GM12878 (cell line): ENCODE measurements at regions not wholly inside any gene's neighbourhood (a gene's known extent, or its start where the extent isn't known, plus 50 kb on each side); places are given as distances from the start of the nearest gene placed in this dataset.

Source experiments
- ATAC-seq: fragments of 200-7000 bp; cut with Tn5 transposase; 3 replicates; pipeline ENCODE4 v1.9.1; 2020; ENCODE audit warnings: mild to moderate bottlenecking, moderate library complexity
- BruUV-seq: library from RNA; stranded (reverse); fragments of 400-500 nt; replicated peaks from 2 replicates; lab custom pipeline; 2021; lab: Mats Ljungman, UMichigan
- CTCF ChIA-PET: fragments of 300-600 bp; sonication (Branson Sonifier 250); formaldehyde crosslinking; extraction: SDS; loops from one replicate; lab custom pipeline; 2021; ENCODE audit warnings: inconsistent platforms; lab: Yijun Ruan, JAX
- POLR2A ChIA-PET: fragments of 350-600 bp; formaldehyde crosslinking; extraction: SDS; loops from one replicate; lab custom pipeline; 2021; ENCODE audit warnings: inconsistent platforms; lab: Charles Lee
- RAD21 ChIA-PET: fragments of 300-600 bp; sonication (Branson Sonifier 250); formaldehyde crosslinking; loops from one replicate; lab custom pipeline; 2023; ENCODE audit warnings: antibody characterized with exemption; ENCODE audit not compliant: unreplicated experiment; lab: Charles Lee
- SMC1A ChIA-PET: fragments of 300-600 bp; sonication (Branson Sonifier 250); formaldehyde crosslinking; loops from one replicate; lab custom pipeline; 2023; ENCODE audit not compliant: unreplicated experiment, uncharacterized antibody; lab: Charles Lee
- DNase-seq: peaks from one replicate; pipeline ENCODE4 v3.0.0-alpha.2; 2011; ENCODE audit warnings: low read depth, low spot score
- FAIRE-seq: peaks from 3 replicates; lab custom pipeline; 2011; peaks lifted over from hg19 to GRCh38; lab: Jason Lieb, UNC
- H2AFZ ChIP-seq: 2 replicates; pipeline ENCODE4 v1.6.0; 2011; ENCODE audit warnings: low read depth, low read length, control low read depth; ENCODE audit not compliant: control insufficient read depth
- H3K27ac ChIP-seq: 2 replicates; pipeline ENCODE4 v1.5.1; 2011; ENCODE audit warnings: control low read depth; ENCODE audit not compliant: control insufficient read depth, insufficient read depth
- H3K27me3 ChIP-seq, 2 experiments: replicated peaks in 1 of 2; 2 replicates each; pipeline versions ENCODE4 v1.6.0 to v1.6.1; 2011; ENCODE audit warnings: low read length in 1 of 2; ENCODE audit not compliant: control insufficient read depth in 2 of 2, insufficient read depth in 2 of 2
- H3K36me3 ChIP-seq, 2 experiments: 2 replicates each; pipeline ENCODE4 v1.5.1; 2011; ENCODE audit warnings: low read length in 1 of 2; ENCODE audit not compliant: control insufficient read depth in 2 of 2, insufficient read depth in 2 of 2
- H3K4me1 ChIP-seq: 2 replicates; pipeline ENCODE4 v1.6.1; 2011; ENCODE audit warnings: mild to moderate bottlenecking, low read length, moderate library complexity, mixed read lengths; ENCODE audit not compliant: control insufficient read depth, insufficient read depth
- H3K4me2 ChIP-seq: 2 replicates; pipeline ENCODE4 v1.6.0; 2011; ENCODE audit warnings: control low read depth; ENCODE audit not compliant: control insufficient read depth, insufficient read depth
- H3K4me3 ChIP-seq: fragments of 200-600 bp; sonication (generic); 2 replicates; pipeline ENCODE4 v1.5.1; 2016
- H3K79me2 ChIP-seq: 2 replicates; pipeline ENCODE4 v1.6.0; 2011; ENCODE audit warnings: low read length; ENCODE audit not compliant: control insufficient read depth, insufficient read depth
- H3K9ac ChIP-seq: 2 replicates; pipeline ENCODE4 v1.8.0; 2011; ENCODE audit warnings: low read length, control low read depth, mixed read lengths; ENCODE audit not compliant: control insufficient read depth, insufficient read depth
- H3K9me3 ChIP-seq: replicated peaks from 3 replicates; pipeline ENCODE4 v1.5.1; 2011; ENCODE audit warnings: mild to moderate bottlenecking, low read length; ENCODE audit not compliant: control insufficient read depth, insufficient read depth
- H4K20me1 ChIP-seq: 2 replicates; pipeline ENCODE4 v1.6.0; 2011; ENCODE audit not compliant: control insufficient read depth, insufficient read depth
- BCL11A ChIP-seq: IDR thresholded peaks from 2 replicates; pipeline ENCODE4 v1.6.1; 2011; ENCODE audit warnings: low read depth, low read length
- EGR1 ChIP-seq, 2 experiments: IDR thresholded peaks; 1 replicate in 1 of 2; 2 replicates in 1 of 2; pipeline ENCODE4 v1.6.1; 2011 to 2012; ENCODE audit warnings: low read depth in 2 of 2, low read length in 2 of 2, borderline replicate concordance in 1 of 2, mild to moderate bottlenecking in 1 of 2, moderate library complexity in 1 of 2
- EZH2 ChIP-seq: IDR thresholded peaks from 2 replicates; pipeline ENCODE4 v1.6.1; 2012; ENCODE audit warnings: low read depth, mild to moderate bottlenecking, control low read depth, inconsistent platforms, low read length, borderline replicate concordance; ENCODE audit not compliant: control insufficient read depth
- GABPA ChIP-seq: IDR thresholded peaks from 2 replicates; pipeline ENCODE4 v1.6.1; 2014; ENCODE audit warnings: antibody characterized with exemption, low read depth, mild to moderate bottlenecking, inconsistent platforms
- MLLT1 ChIP-seq: fragments of 450-650 bp; IDR thresholded peaks from 2 replicates; pipeline ENCODE4 v1.6.1; 2016; ENCODE audit warnings: mild to moderate bottlenecking
- NFYA ChIP-seq: IDR thresholded peaks from 2 replicates; pipeline ENCODE4 v1.6.1; 2011; ENCODE audit warnings: low read depth, mild to moderate bottlenecking, low read length, improper control_type of control experiment, borderline replicate concordance
- POLR2A ChIP-seq: IDR thresholded peaks from 2 replicates; pipeline ENCODE4 v1.6.1; 2011; ENCODE audit warnings: low read depth, mild to moderate bottlenecking, low read length
- RCOR1 ChIP-seq: conservative IDR thresholded peaks from 2 replicates; pipeline ENCODE4 v1.6.1; 2012; ENCODE audit warnings: low read depth, low read length, improper control_type of control experiment
- RELA ChIP-seq: fragments of 450-650 bp; IDR thresholded peaks from 2 replicates; pipeline ENCODE4 v1.8.0; 2014; ENCODE audit warnings: borderline replicate concordance; ENCODE audit not compliant: partially characterized antibody
- SIN3A ChIP-seq: IDR thresholded peaks from 2 replicates; pipeline ENCODE4 v1.6.1; 2012; ENCODE audit warnings: low read depth, low read length, improper control_type of control experiment
- SKIL ChIP-seq: fragments of 450-650 bp; IDR thresholded peaks from 2 replicates; pipeline ENCODE4 v1.6.1; 2017; ENCODE audit warnings: mild to moderate bottlenecking, low read depth, inconsistent platforms; ENCODE audit not compliant: poor library complexity, severe bottlenecking
- SPI1 ChIP-seq: IDR thresholded peaks from 2 replicates; pipeline ENCODE4 v1.6.1; 2011; ENCODE audit warnings: low read depth, mild to moderate bottlenecking, low read length, moderate library complexity, borderline replicate concordance; ENCODE audit not compliant: insufficient read depth
- SUZ12 ChIP-seq: fragments of 200-600 bp; sonication (generic); IDR thresholded peaks from one replicate; pipeline ENCODE4 v1.6.1; 2018; ENCODE audit warnings: antibody characterized with exemption, mild to moderate bottlenecking; ENCODE audit not compliant: unreplicated experiment
- ZNF24 ChIP-seq: fragments of 450-650 bp; IDR thresholded peaks from 2 replicates; pipeline ENCODE4 v1.6.1; 2017; ENCODE audit warnings: antibody characterized with exemption, mild to moderate bottlenecking
- ZNF592 ChIP-seq: fragments of 450-650 bp; IDR thresholded peaks from 2 replicates; pipeline ENCODE4 v1.6.1; 2017; ENCODE audit warnings: mild to moderate bottlenecking, moderate library complexity
- ZSCAN29 ChIP-seq: fragments of 450-650 bp; IDR thresholded peaks from 2 replicates; pipeline ENCODE4 v1.6.1; 2017; ENCODE audit warnings: mild to moderate bottlenecking, moderate library complexity
- WGBS: methylation state at CpG from one replicate; pipeline ENCODE4 v1.1.6; 2016; ENCODE audit warnings: low lambda C conversion rate; ENCODE audit not compliant: insufficient replicate concordance, insufficient coverage; ENCODE audit errors: missing lambda C conversion rate; 5-methylcytosine and 5-hydroxymethylcytosine counted together
- in situ Hi-C: fragments of 300-500 bp; cut with MboI; formaldehyde crosslinking; loops from 9 replicates; pipeline ENCODE4 v1.14.3; 2018; ENCODE audit warnings: mixed read lengths
- intact Hi-C: fragments of 100-400 bp; cut with micrococcal nuclease; formaldehyde crosslinking; loops from one replicate; pipeline ENCODE4 v1.14.2; 2022; ENCODE audit not compliant: unreplicated experiment

DNA sequence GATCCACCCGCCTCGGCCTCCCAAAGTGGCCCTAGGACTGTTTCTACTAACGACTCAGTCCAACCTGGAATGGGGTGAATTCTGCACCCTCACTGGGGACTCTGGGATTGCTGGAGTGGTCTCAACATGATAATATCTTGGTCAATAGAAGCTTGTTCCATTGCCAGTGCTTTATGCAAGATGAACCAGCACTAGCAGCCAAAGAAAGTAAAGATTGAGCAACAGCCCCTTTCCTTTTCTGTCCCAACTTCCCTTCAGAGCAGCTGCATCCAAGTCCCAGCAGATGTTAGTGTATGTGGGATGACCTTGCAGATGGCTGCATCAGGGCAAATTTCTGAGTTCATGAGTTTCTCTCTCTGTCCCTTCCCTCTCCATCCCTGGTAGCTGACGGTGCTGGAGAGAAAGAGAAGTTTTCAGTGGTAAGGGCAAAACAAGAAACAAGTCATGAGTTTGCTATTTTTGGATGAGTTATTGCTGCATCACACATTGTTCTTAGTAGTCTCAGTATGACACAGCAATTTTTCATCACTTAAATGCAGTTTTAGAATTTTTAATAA, 183.6 kb upstream of the EDNRB start:
- Histone ChIP-seq H3K9ac (no peak overlapping the region), H3K9me3 (no peaks in the 10 kb centered on the region), H3K27me3 (no peaks in the 10 kb centered on the region), H3K79me2 (no peaks in the 10 kb centered on the region), H4K20me1 (no peaks in the 10 kb centered on the region), H3K4me1 (no peaks in the 10 kb centered on the region), H3K4me2 (no peak overlapping the region), H3K36me3 (no peaks in the 10 kb centered on the region), H3K4me3 (no peak overlapping the region), H3K27ac (no peak overlapping the region), H2AFZ (no peak overlapping the region)
- SMC1A ChIA-PET: no interaction called here
- peak; percentile 48; the same call in 1 of the 3 replicates for ATAC-seq
- BruUV-seq: no TSS peak
- DNase-seq: peak; percentile 5
- RAD21 ChIA-PET: no interaction called here
- 29% methylated on average over 4 of the region's 4 CpGs for WGBS
- CTCF ChIA-PET: no interaction called here
- no peak for FAIRE-seq
- in situ Hi-C loops: no loop called here
- intact Hi-C loops: no loop called here
- POLR2A ChIA-PET: no interaction called here
- TF ChIP-seq ZNF24: no peak
- TF ChIP-seq EZH2: no peak
- no peak for TF ChIP-seq SIN3A
- TF ChIP-seq SPI1: no peak
- no peak for TF ChIP-seq MLLT1
- TF ChIP-seq NFYA: no peak
- no peak for TF ChIP-seq ZSCAN29
- TF ChIP-seq BCL11A: 0 out of 2 replicates have a peak, but pooled peaks have one; percentile 7
- TF ChIP-seq SKIL: no peak
- TF ChIP-seq ZNF592: no peak
- no peak for TF ChIP-seq EGR1 (IDR thresholded peaks at IDR 0.05; ENCODE audit: borderline replicate concordance in 1 of 2, low read depth in 2 of 2, low read length in 2 of 2)
- TF ChIP-seq SUZ12: no peak
- no peak for TF ChIP-seq GABPA
- no peak for TF ChIP-seq POLR2A
- TF ChIP-seq RCOR1: no peak
- no peak for TF ChIP-seq RELA
